GM23338 (cell line): ENCODE measurements at regions not wholly inside any gene's neighbourhood (a gene's known extent, or its start where the extent isn't known, plus 50 kb on each side); places are given as distances from the start of the nearest gene placed in this dataset.

Source experiments
- TF ChIP-seq, protein P1 (sequence below), 2 experiments: fragments of 200-600 bp in 1 of 2; sonication (generic) in 1 of 2; conservative IDR thresholded peaks; 2 replicates each; pipeline versions ENCODE4 v1.5.1 to v1.6.1; 2016 to 2017; ENCODE audit warnings: antibody characterized with exemption in 2 of 2, low read depth in 2 of 2, mild to moderate bottlenecking in 2 of 2, moderate library complexity in 1 of 2
- TF ChIP-seq, protein P2 (sequence below): IDR thresholded peaks from one replicate; pipeline ENCODE4 v1.6.1; 2018; ENCODE audit warnings: antibody characterized with exemption; ENCODE audit not compliant: unreplicated experiment

GRCh38 chr3:164852866-164853265 lies 225.4 kb downstream of the SI start:
- TF ChIP-seq, protein P1, sequence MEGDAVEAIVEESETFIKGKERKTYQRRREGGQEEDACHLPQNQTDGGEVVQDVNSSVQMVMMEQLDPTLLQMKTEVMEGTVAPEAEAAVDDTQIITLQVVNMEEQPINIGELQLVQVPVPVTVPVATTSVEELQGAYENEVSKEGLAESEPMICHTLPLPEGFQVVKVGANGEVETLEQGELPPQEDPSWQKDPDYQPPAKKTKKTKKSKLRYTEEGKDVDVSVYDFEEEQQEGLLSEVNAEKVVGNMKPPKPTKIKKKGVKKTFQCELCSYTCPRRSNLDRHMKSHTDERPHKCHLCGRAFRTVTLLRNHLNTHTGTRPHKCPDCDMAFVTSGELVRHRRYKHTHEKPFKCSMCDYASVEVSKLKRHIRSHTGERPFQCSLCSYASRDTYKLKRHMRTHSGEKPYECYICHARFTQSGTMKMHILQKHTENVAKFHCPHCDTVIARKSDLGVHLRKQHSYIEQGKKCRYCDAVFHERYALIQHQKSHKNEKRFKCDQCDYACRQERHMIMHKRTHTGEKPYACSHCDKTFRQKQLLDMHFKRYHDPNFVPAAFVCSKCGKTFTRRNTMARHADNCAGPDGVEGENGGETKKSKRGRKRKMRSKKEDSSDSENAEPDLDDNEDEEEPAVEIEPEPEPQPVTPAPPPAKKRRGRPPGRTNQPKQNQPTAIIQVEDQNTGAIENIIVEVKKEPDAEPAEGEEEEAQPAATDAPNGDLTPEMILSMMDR (conservative IDR thresholded peaks at IDR 0.05; ENCODE audit: low read depth in 2 of 2): no peak
- TF ChIP-seq, protein P2, sequence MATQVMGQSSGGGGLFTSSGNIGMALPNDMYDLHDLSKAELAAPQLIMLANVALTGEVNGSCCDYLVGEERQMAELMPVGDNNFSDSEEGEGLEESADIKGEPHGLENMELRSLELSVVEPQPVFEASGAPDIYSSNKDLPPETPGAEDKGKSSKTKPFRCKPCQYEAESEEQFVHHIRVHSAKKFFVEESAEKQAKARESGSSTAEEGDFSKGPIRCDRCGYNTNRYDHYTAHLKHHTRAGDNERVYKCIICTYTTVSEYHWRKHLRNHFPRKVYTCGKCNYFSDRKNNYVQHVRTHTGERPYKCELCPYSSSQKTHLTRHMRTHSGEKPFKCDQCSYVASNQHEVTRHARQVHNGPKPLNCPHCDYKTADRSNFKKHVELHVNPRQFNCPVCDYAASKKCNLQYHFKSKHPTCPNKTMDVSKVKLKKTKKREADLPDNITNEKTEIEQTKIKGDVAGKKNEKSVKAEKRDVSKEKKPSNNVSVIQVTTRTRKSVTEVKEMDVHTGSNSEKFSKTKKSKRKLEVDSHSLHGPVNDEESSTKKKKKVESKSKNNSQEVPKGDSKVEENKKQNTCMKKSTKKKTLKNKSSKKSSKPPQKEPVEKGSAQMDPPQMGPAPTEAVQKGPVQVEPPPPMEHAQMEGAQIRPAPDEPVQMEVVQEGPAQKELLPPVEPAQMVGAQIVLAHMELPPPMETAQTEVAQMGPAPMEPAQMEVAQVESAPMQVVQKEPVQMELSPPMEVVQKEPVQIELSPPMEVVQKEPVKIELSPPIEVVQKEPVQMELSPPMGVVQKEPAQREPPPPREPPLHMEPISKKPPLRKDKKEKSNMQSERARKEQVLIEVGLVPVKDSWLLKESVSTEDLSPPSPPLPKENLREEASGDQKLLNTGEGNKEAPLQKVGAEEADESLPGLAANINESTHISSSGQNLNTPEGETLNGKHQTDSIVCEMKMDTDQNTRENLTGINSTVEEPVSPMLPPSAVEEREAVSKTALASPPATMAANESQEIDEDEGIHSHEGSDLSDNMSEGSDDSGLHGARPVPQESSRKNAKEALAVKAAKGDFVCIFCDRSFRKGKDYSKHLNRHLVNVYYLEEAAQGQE: no peak
